Mucosa of descending colon (tissue), 3 donors: ENCODE measurements at regions not wholly inside any gene's neighbourhood (a gene's known extent, or its start where the extent isn't known, plus 50 kb on each side); places are given as distances from the start of the nearest gene placed in this dataset.

ENCODE experiments used
- ATAC-seq: fragments of 200-7000 bp; cut with Tn5 transposase; one replicate; pipeline ENCODE4 v1.9.1; 2020; ENCODE audit warnings: mild to moderate bottlenecking, moderate library complexity
- DNase-seq, 3 donors: peaks; one replicate each; pipeline ENCODE4 v3.0.0-alpha.2; 2020
- H3K36me3 ChIP-seq: fragments of 200-600 bp; one replicate; pipeline ENCODE4 v1.8.0; 2021; ENCODE audit warnings: low read depth, mild to moderate bottlenecking
- H3K4me1 ChIP-seq: fragments of 200-600 bp; one replicate; pipeline ENCODE4 v1.8.0; 2021; ENCODE audit warnings: low read depth, mild to moderate bottlenecking
- H3K4me3 ChIP-seq: fragments of 200-600 bp; one replicate; pipeline ENCODE4 v1.8.0; 2021; ENCODE audit warnings: mild to moderate bottlenecking
- H3K9me3 ChIP-seq: fragments of 200-600 bp; one replicate; pipeline ENCODE4 v1.8.0; 2021; ENCODE audit warnings: mild to moderate bottlenecking
- CTCF ChIP-seq: fragments of 200-600 bp; IDR thresholded peaks from one replicate; pipeline ENCODE4 v1.8.0; 2022; ENCODE audit warnings: antibody characterized with exemption, mild to moderate bottlenecking
- intact Hi-C, 2 donors: fragments of 100-400 bp; cut with DNase I in 1 of 2; cut with micrococcal nuclease in 1 of 2; formaldehyde crosslinking; loops; one replicate each; pipeline versions ENCODE4 v1.11.0 to v1.11.1; 2022; cut with DNase I, micrococcal nuclease
- donor health status: DM: no; HTN: no; CAD: no; lungs with moderate emphysema.
- donor health status: DM: no; HTN: no; CAD: no.
- donor health status: DM: no; HTN: yes; CAD: no.

- Histone ChIP-seq H3K9me3 (no peaks in the 10 kb centered on the region), H3K4me3 (no peak overlapping the region), H3K36me3 (no peaks in the 10 kb centered on the region), H3K4me1 (peaks cover 6% of the 10 kb centered on the region)
- TF ChIP-seq CTCF = no peak
- intact Hi-C loops = no loop called here
- no peak for DNase-seq
- no peak for ATAC-seq
These were observed 106.5 kb downstream of the KLF13 start for GRCh38 chr15:31433091-31433490.

- H3K4me1 ChIP-seq = peaks cover 6% of the 10 kb centered on the region
- H3K4me3 ChIP-seq = no peak overlapping the region
- H3K36me3 ChIP-seq = no peaks in the 10 kb centered on the region
- no peaks in the 10 kb centered on the region for H3K9me3 ChIP-seq
- no peak for DNase-seq
- intact Hi-C loops = no loop called here
- TF ChIP-seq CTCF = no peak
- no peak for ATAC-seq
These were observed 106.9 kb downstream of the KLF13 start for GRCh38 chr15:31433574-31433973.

GRCh38 chr15:31434275-31434587 is 107.6 kb downstream of the KLF13 start:
- Histone ChIP-seq H3K9me3 (no peaks in the 10 kb centered on the region), H3K4me1 (peaks cover 6% of the 10 kb centered on the region), H3K36me3 (no peaks in the 10 kb centered on the region), H3K4me3 (no peak overlapping the region)
- intact Hi-C loops = no loop called here
- DNase-seq (peak in 1 of 3 donors; percentile 27), ATAC-seq (no peak)
- no peak for TF ChIP-seq CTCF

GRCh38 chr15:31434588-31435260 is 108.1 kb downstream of the KLF13 start:
- no peak for TF ChIP-seq CTCF
- Histone ChIP-seq H3K4me3 (no peak overlapping the region), H3K4me1 (peaks cover 8% of the 10 kb centered on the region), H3K9me3 (no peaks in the 10 kb centered on the region), H3K36me3 (no peaks in the 10 kb centered on the region)
- DNase-seq (peak; percentile 69 to 87 (median 74)), ATAC-seq (peak; percentile 67)
- intact Hi-C loops = no loop called here

GRCh38 chr15:31435261-31435911 is 108.8 kb downstream of the KLF13 start:
- H3K4me1 ChIP-seq = peaks cover 10% of the 10 kb centered on the region
- peak; percentile 68 for TF ChIP-seq CTCF

More at GRCh38 chr15:31435261-31435911, 108.8 kb downstream of the KLF13 start:
- intact Hi-C loops = no loop called here
- DNase-seq (peak; percentile 85 to 91 (median 89)), ATAC-seq (peak; percentile 80)
- Histone ChIP-seq H3K4me3 (no peak overlapping the region), H3K36me3 (no peaks in the 10 kb centered on the region), H3K9me3 (no peaks in the 10 kb centered on the region)
